GM18498 (cell line): ENCODE measurements at regions not wholly inside any gene's neighbourhood (a gene's known extent, or its start where the extent isn't known, plus 50 kb on each side); places are given as distances from the start of the nearest gene placed in this dataset.
"Not testable (repeated sequence)": the region's sequence is repeated elsewhere in the genome, so short reads cannot be mapped to it uniquely, and the experiment has no call there.

Experiments used
- ATAC-seq: cut with Tn5 transposase; IDR thresholded peaks from one replicate; pipeline ENCODE4 v1.9.1; 2021; ENCODE audit warnings: mild to moderate bottlenecking, moderate library complexity; ENCODE audit not compliant: unreplicated experiment

GRCh38 chr5:158607088-158607487 lies 492.6 kb downstream of the EBF1 start:
- ATAC-seq = no peak

- ATAC-seq = no peak
Measured at GRCh38 chr5:158606233-158606632, 493.5 kb downstream of the EBF1 start.

- ATAC-seq = no peak
Measured at GRCh38 chr5:158602981-158603380, 496.7 kb downstream of the EBF1 start.

GRCh38 chr5:158601118-158601517 lies 498.6 kb downstream of the EBF1 start:
- no peak for ATAC-seq

GRCh38 chr5:158600679-158601078 lies 499.0 kb downstream of the EBF1 start:
- ATAC-seq = no peak

GRCh38 chr5:158599157-158599556 lies 500.6 kb downstream of the EBF1 start:
- no peak for ATAC-seq

- no peak for ATAC-seq
Measured at GRCh38 chr5:158594595-158595242, 505.0 kb downstream of the EBF1 start.

GRCh38 chr5:158593925-158594324 lies 505.8 kb downstream of the EBF1 start:
- ATAC-seq = no peak

GRCh38 chr5:158591301-158591863 lies 508.3 kb downstream of the EBF1 start:
- no peak for ATAC-seq

GRCh38 chr5:158590746-158591300 lies 508.9 kb downstream of the EBF1 start:
- ATAC-seq = no peak

- ATAC-seq = no peak
Measured at GRCh38 chr5:158589939-158590338, 509.8 kb downstream of the EBF1 start.

- no peak for ATAC-seq
Measured at GRCh38 chr5:158588617-158589016, 511.1 kb downstream of the EBF1 start.

GRCh38 chr5:158586054-158586453 lies 513.7 kb downstream of the EBF1 start:
- ATAC-seq = no peak

- not testable (repeated sequence) for ATAC-seq
Measured at GRCh38 chr5:158582669-158583068, 517.0 kb downstream of the EBF1 start.

GRCh38 chr5:158573829-158574228 lies 525.9 kb downstream of the EBF1 start:
- no peak for ATAC-seq

GRCh38 chr5:158570502-158570901 lies 529.2 kb downstream of the EBF1 start:
- no peak for ATAC-seq

GRCh38 chr5:158569534-158569933 lies 530.2 kb downstream of the EBF1 start:
- no peak for ATAC-seq

- ATAC-seq = peak; percentile 41
Measured at GRCh38 chr5:158565017-158565789, 534.5 kb downstream of the EBF1 start.

- no peak for ATAC-seq
Measured at GRCh38 chr5:158563760-158564390, 535.8 kb downstream of the EBF1 start.

- ATAC-seq = no peak
Measured at GRCh38 chr5:158561562-158562190, 538.0 kb downstream of the EBF1 start.

- peak; percentile 95 for ATAC-seq
Measured at GRCh38 chr5:158560170-158560569, 539.5 kb downstream of the EBF1 start.
